ENCODE measurements at regions not wholly inside any gene's neighbourhood (a gene's known extent, or its start where the extent isn't known, plus 50 kb on each side); places are given as distances from the start of the nearest gene placed in this dataset.

GRCh38 chr10:62926407-62926806 is 110.2 kb upstream of the EGR2 start:
- no peak for DNase-seq (ENCODE audit: low spot score)

GRCh38 chr10:62924344-62924748 is 108.2 kb upstream of the EGR2 start:
- no peak for DNase-seq (ENCODE audit: low spot score)

- DNase-seq (ENCODE audit: low spot score) = no peak
Measured at GRCh38 chr10:62919776-62920175, 103.6 kb upstream of the EGR2 start.

DNA sequence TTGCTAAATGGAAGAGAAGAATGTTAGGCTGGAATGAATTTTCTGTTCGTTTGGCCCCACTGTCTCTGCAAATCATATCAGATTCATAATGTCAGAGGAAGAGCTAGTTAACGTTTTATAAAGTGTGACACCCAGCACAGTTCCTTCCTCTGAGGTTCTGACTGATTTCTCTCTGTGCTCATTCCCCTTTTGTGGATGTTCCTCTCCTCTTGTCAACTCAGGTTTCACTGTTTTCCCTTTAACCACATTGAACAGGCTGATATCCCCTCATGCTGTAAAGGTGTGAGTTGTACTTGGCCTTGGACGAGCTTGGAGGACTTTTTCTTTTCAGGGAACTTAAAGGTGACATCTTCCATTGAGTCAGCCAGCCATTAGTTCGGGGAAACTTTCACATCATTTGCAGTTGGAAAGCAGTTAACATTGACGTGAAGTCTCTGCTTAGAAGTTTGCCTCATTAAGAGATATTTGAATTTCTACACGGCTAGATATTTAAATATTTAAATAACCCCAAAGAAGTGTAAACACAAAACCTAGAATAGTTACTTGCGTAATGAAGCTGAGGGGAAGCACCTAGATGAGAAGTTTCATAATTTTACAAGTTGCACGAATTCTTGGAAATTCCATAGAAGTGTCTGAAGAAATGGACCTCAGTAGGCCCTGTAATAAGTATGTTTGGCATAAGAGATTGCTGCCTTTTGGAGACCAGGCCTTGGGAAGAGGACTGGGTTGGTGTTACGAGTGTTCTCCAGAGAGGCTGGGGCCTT is 101.5 kb upstream of the EGR2 start:
- no peak for DNase-seq (ENCODE audit: low spot score)

- peak; percentile 86 for DNase-seq (ENCODE audit: low spot score)
Measured at GRCh38 chr10:62916141-62916603, 100.0 kb upstream of the EGR2 start.

DNA sequence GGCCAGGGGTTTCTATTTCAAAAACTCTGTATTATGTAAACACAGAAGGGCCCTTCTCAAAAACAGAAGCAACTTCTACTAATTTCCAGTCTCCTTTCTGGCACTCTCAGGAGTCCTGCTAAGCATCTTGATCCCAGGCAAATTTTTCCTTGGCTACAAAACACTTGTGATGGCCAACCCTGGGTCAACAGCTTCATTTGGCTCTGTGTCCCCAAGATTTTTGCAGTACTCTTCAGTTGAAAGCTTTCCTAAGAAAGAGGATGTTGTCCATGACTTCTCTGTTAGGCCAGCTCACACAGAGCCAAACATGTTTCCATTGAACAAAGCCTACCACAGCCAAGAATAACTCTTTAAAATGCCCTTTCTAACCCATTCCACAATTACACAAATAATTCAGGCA is 99.0 kb upstream of the EGR2 start:
- no peak for DNase-seq (ENCODE audit: low spot score)

DNA sequence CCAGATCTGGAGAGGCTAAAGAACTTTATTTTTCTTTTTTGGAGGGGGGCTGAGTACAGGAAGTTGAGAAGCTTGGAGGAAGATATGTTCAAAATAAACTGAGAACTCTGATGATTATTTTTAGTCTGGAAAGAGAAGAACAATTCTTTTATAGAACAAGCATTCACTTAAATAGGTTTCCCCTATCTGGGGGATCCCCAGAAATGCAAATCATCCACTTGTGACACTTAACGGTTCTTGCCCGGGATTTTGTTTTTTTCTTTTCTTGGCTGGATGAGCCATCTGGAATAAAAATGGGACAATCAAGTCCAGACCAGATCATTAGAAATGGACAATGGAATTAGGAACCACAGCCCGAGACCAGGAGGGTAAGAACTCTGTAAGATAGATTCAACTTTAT is 95.9 kb upstream of the EGR2 start:
- DNase-seq (ENCODE audit: low spot score) = no peak

GRCh38 chr10:62911210-62911963 is 95.2 kb upstream of the EGR2 start:
- DNase-seq (ENCODE audit: low spot score) = peak; percentile 63

DNA sequence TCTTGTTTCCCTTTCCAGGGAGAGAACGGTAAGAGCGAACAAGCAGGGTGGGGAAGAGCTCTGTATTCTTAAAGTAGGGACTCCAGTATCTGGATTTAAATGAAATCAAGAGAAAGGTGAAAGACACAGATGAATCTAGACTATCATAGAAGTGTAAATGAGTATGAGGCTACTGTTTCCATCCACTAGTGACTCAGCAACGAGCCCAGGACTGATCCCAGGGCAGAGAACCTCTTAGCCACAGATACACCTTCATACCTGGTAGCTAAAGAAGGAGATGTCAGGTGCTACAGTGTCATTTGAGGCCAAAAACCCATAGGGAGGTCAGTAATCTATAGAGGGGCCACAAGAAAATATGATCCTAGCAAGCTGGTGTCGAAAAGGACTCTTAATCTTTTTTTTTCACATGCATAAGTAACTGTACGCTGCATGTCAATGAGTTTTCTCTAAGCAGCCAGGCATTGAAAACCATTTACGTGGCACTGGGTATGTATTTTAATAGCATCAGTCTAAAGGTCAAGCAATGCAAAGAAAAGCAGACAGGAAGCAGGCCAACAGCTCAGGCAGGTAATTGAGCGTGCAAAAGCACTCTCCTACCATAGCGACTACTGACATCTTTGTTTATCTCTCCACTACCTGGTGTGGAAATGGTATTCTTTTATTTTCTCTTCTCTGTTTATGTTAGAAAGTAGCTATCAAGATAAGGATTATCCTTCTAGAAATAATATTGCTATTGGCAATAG is 91.5 kb upstream of the EGR2 start:
- no peak for DNase-seq (ENCODE audit: low spot score)

DNA sequence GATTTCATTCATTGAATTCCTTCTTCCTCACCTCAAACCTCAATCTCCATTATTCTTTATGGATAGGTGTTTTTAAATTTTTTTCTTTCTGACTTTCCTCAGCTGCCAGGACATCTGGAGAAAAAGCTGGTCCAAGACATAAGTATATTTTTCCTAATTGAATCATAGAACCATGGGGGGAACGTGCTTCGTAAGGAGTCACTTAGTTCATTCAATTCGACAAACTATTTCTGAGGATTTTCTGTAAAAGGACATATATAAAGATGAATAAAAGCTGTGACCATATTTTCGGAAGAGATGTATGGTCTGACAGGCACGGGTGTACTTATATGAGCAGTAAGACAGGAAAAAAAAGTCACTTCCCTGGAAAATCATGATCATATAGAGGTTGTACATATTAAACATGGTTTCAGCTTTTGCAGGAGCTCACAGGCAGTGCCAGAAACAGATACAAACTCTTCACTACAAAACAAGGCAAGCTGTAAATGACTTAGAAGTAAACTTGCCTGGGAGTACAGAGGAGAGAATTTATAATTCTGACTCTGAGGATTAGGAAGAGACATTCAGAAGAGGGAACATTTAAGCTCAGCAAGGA is 88.2 kb upstream of the EGR2 start:
- DNase-seq (ENCODE audit: low spot score) = no peak

DNA sequence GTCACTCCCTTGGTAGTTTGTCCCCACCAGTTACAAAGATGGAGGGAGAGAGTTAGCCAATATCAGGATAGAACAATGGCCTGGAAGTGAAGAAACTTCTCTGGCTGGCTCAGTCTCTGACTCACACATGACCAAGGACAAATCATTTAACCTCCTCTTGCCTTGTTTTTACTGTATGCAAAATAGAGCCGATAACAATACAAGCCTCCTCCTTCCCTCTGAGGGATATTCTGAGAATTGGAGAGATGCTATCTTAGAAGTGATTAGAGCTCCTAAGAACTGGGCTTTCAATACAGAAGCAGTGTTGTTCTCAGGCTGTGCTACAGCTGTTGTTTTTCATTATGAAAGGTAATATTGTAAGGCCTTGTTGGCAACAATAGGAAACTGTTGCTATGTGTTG is 87.7 kb upstream of the EGR2 start:
- no peak for DNase-seq (ENCODE audit: low spot score)

DNA sequence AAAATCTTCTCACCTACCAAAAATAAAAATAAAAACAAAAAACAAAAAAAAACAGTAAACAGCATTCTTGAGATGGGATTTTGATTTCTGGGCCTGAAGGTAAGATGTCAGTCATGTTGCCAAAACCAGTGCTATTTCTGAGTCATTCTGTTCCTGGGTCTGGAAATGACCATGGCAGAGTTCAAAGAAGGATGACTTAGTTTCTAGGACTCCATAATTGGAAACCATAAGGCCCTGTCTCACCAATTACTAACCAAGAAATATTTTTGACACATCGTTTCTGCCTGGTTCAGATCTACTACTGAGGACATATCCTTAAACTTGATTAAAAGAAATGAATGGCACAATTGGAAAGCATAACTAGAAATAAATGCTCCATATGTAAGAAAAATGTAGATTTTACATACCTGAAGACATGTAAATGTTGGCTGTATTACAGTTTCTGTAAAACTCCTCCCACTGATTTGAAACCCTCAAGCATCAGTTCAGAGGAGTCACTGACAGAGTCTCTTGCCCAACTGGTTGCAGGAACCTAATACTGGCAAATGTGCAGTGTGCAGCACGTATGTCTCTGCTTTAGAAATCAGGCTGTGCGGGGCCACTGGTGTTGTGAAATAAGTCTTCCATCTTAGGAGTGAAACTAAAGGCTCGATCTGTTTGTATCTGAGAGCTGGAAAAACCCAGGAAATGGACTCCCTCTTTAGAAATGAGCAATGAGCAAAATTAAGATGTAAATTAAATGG is 84.8 kb upstream of the EGR2 start:
- DNase-seq (ENCODE audit: low spot score) = no peak

DNA sequence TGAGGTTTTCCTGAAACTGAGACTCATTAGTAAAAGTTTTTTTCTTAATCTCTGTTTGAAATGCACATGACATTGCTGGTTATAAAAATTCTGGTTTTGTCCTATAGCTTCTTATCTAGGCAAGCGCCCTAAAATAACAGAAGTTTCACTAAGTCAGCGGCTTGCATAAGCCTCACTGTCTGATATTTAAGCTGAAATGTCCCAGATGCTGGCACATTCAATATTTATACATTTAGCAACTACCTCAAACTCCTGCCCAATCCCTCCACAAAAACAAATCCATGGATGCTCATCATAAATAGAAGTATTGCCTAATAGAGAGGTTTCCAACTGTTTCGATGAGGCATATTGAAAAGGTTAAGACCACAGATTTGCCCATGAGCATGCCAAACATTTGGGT is 83.1 kb upstream of the EGR2 start:
- DNase-seq (ENCODE audit: low spot score) = no peak

DNA sequence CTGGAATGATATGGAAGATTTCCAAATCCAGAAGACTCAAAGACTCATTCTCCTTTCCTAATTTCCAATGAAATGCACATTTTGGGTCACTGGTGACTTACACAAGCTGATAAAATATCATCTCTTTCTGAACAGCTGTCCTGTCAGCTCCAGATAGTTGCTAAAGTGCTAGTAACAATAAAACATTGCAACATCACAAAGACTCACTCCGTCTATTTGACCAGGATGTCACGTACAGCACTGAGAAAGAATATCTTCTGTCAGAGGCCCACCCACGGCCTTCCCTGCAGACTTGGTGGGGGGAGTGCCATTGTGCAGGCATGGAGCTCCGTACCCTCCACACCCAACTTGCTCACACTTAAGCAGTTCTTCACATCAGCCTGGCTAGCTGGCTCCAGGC is 78.9 kb upstream of the EGR2 start:
- DNase-seq (ENCODE audit: low spot score) = no peak

- no peak for DNase-seq (ENCODE audit: low spot score)
Measured at GRCh38 chr10:62894156-62894555, 78.0 kb upstream of the EGR2 start.

DNA sequence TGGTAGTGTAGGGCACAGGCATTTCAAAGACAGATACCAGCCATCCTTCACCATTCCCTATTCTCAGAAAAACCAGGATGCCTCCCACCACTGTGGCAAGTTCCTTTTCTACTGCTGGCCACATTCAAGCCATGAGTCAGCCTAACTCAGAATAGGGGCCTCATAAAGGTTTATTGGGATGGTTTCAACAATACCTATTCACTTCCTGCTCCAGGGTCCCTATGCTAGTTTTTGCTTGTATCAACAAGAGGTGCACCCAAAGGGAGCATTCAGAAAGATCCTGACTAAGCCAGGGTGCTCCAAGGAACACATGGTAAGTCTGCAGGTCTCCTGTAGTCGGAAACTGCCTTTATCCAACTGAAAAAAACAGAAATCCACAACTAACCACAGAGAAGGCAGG is 76.9 kb upstream of the EGR2 start:
- no peak for DNase-seq (ENCODE audit: low spot score)

DNA sequence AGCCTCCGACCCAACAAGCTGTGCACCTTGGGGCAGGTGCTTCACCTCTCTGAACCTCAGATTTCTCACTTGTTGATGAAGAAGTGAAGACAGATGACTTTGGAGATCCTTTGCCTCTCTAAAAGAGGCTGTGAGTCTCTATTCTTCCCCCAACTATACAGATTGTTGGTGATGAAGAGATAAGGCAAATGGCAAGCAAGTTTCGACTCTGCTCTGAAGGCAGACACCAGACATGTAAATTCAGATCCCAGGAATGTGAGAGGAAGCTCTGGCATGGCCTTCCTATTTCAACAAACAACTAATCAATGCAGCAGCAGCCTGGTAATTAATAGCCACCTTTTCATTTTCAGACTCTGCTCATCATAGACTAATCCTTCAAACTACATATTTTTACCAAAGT is 74.2 kb upstream of the EGR2 start:
- DNase-seq (ENCODE audit: low spot score) = no peak

- no peak for DNase-seq (ENCODE audit: low spot score)
Measured at GRCh38 chr10:62887642-62888041, 71.5 kb upstream of the EGR2 start.

GRCh38 chr10:62885684-62886461 is 69.7 kb upstream of the EGR2 start:
- DNase-seq (ENCODE audit: low spot score) = peak; percentile 52

DNA sequence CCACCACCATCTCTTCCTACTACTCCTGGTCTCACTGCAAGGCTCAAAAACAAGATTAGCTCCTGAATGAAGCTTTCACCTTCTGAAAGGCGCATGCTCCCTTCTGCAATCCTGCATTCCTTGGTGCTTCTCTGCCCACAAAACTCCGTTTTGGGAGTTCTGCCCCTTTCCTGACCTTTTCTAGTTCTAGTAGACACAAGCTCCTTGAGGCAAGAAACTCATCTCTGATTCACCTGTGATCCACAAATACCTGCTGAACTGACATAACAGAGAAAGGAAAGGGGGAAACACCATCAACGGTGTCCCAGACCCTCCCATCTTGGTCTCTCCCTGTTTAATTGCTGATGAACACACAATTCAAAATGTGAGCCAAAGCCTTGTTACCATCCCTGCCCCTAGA is 64.0 kb upstream of the EGR2 start:
- DNase-seq (ENCODE audit: low spot score) = no peak

- DNase-seq (ENCODE audit: low spot score) = no peak
Measured at GRCh38 chr10:62873866-62874265, 57.7 kb upstream of the EGR2 start.

Data from COLO829 (cell line).